K562 (cell line): ENCODE measurements at regions not wholly inside any gene's neighbourhood (a gene's known extent, or its start where the extent isn't known, plus 50 kb on each side); places are given as distances from the start of the nearest gene placed in this dataset.

Source experiments
- AFF1 ChIP-seq, 2 experiments: fragments of 450-650 bp; IDR thresholded peaks; 2 replicates each; pipeline ENCODE4 v1.6.1; 2018; ENCODE audit warnings: mild to moderate bottlenecking in 2 of 2, low read depth in 1 of 2; ENCODE audit not compliant: partially characterized antibody in 2 of 2
- CEBPZ ChIP-seq: fragments of 150-350 bp; IDR thresholded peaks from 2 replicates; pipeline ENCODE4 v1.6.1; 2014; ENCODE audit warnings: low read depth, mild to moderate bottlenecking, low read length, borderline replicate concordance
- LCOR ChIP-seq: sonication (generic); formaldehyde crosslinking; IDR thresholded peaks from 2 replicates; pipeline ENCODE4 v1.8.0; 2022; ENCODE audit warnings: mild to moderate bottlenecking, missing genetic modification reagents
- MXI1 ChIP-seq: IDR thresholded peaks from 2 replicates; pipeline ENCODE4 v1.6.1; 2011; ENCODE audit warnings: low read depth, mild to moderate bottlenecking, improper control_type of control experiment, low read length
- PKNOX1 ChIP-seq: fragments of 450-650 bp; IDR thresholded peaks from 2 replicates; pipeline ENCODE4 v1.6.1; 2016
- RAD51 ChIP-seq: fragments of 450-650 bp; IDR thresholded peaks from 2 replicates; pipeline ENCODE4 v1.7.1; 2016; ENCODE audit warnings: low read depth, mild to moderate bottlenecking, borderline replicate concordance
- RCOR1 ChIP-seq, 2 experiments: IDR thresholded peaks; 2 replicates each; pipeline ENCODE4 v1.6.1; 2012; ENCODE audit warnings: low read depth in 2 of 2, low read length in 2 of 2, borderline replicate concordance in 1 of 2, improper control_type of control experiment in 1 of 2
- RERE ChIP-seq: sonication (generic); formaldehyde crosslinking; IDR thresholded peaks from 2 replicates; pipeline ENCODE4 v1.8.0; 2023; ENCODE audit warnings: missing genetic modification reagents, mild to moderate bottlenecking, borderline replicate concordance
- ZBTB26 ChIP-seq: fragments of 450-650 bp; formaldehyde crosslinking; IDR thresholded peaks from 2 replicates; pipeline ENCODE4 v1.4.0; 2022; ENCODE audit warnings: missing genetic modification characterization
- ZNF431 ChIP-seq: sonication (generic); formaldehyde crosslinking; IDR thresholded peaks from 2 replicates; pipeline ENCODE4 v1.8.0; 2022; ENCODE audit warnings: mild to moderate bottlenecking, missing genetic modification reagents

GRCh38 chr7:112939574-112940313 is 146.9 kb downstream of the GPR85 start (continued):
- TF ChIP-seq RCOR1 (IDR thresholded peaks at IDR 0.05; ENCODE audit: borderline replicate concordance in 1 of 2, low read depth in 2 of 2, low read length in 2 of 2) (peak in 1 of 2 experiments; percentile 82; a peak in 2 of 4 replicates), MXI1 (0 out of 2 replicates have a peak, but pooled peaks have one; percentile 46), CEBPZ (peak; percentile 73; the same call in 1 of the 2 replicates), LCOR (CRISPR knock-in tag) (peak; percentile 32; the same call in 1 of the 2 replicates), ZNF431 (CRISPR knock-in tag) (no peak), RAD51 (peak; percentile 66), ZBTB26 (peak; percentile 92), RERE (CRISPR knock-in tag) (no peak), AFF1 (IDR thresholded peaks at IDR 0.05; ENCODE audit: low read depth in 1 of 2, partially characterized antibody in 2 of 2) (no peak), PKNOX1 (peak; percentile 98)
